ENCODE measurements at regions not wholly inside any gene's neighbourhood (a gene's known extent, or its start where the extent isn't known, plus 50 kb on each side); places are given as distances from the start of the nearest gene placed in this dataset.
A peak's percentile ranks its signal among the peaks of the same experiment; 100 is the strongest.

DNA sequence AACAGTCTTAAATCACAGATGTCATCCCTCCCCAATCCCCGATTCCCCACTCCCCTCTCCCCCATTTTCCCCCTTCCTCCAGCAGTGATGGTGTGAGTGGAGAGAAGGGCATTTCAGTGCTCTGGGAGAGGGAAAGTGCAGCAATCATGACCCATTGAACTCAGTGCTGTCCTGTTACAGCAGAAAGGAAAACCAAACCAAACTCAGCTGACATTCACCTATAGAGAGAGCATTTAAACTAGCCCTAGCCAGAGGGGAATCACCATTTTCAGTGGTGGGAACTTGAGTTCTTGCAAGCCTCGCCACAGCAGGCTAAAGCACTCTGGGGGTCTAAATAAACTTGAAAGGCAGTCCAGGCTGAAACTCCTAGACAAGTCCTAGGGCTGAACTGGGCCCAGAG lies 129.9 kb upstream of the COL21A1 start:
- peak overlapping the region; percentile 62 for H3K14ac ChIP-seq (ENCODE audit: low read length)
- H3K9ac ChIP-seq (ENCODE audit: low read length), result no peak overlapping the region
- no peak overlapping the region for H2BK5ac ChIP-seq (ENCODE audit: low read depth, low read length, poor library complexity)
- H3K4me3 ChIP-seq (ENCODE audit: low read depth, low read length), result no peak overlapping the region
- peak overlapping the region; percentile 89 for H4K91ac ChIP-seq (ENCODE audit: low read depth, low read length)
- no peak overlapping the region for H2AK5ac ChIP-seq (ENCODE audit: low read length)
- no peak for DNase-seq
- peaks cover 18 to 21% of the 10 kb centered on the region in 2 experiments for H3K4me1 ChIP-seq (ENCODE audit: control insufficient read depth in 1 of 2, insufficient read depth in 2 of 2, low read length in 2 of 2)
- H4K12ac ChIP-seq (ENCODE audit: low read depth, low read length), result no peak overlapping the region
- peak overlapping the region; percentile 78 for H2BK120ac ChIP-seq (ENCODE audit: insufficient read depth, low read length, poor library complexity)
- H2AFZ ChIP-seq (ENCODE audit: insufficient read depth, low read length, poor library complexity), result no peak overlapping the region
- H3K4me2 ChIP-seq (ENCODE audit: low read length), result no peak overlapping the region
- H3K4ac ChIP-seq (ENCODE audit: low read depth, low read length), result no peak overlapping the region
- peak overlapping the region; percentile 87 for H2BK12ac ChIP-seq (ENCODE audit: low read length)
- H3K23ac ChIP-seq (ENCODE audit: low read length), result no peak overlapping the region
- H4K8ac ChIP-seq (ENCODE audit: low read depth, low read length), result no peak overlapping the region
- peaks cover 2% of the 10 kb centered on the region for H3K9me3 ChIP-seq (ENCODE audit: insufficient read depth, low read depth, low read length)
- H3K27me3 ChIP-seq (ENCODE audit: insufficient read depth, low read length), result no peaks in the 10 kb centered on the region
- no peak overlapping the region for H3K18ac ChIP-seq (ENCODE audit: low read length)
- peak overlapping the region; percentile 81 for H3K27ac ChIP-seq (ENCODE audit: low read depth, low read length)
- peaks cover 17% of the 10 kb centered on the region for H3K79me1 ChIP-seq (ENCODE audit: low read length)
- H3K79me2 ChIP-seq (ENCODE audit: control insufficient read depth, insufficient read depth, low read length, poor library complexity), result peaks cover 6% of the 10 kb centered on the region
- no peaks in the 10 kb centered on the region for H3K36me3 ChIP-seq (ENCODE audit: control insufficient read depth in 1 of 2, insufficient read depth in 2 of 2, low read length in 2 of 2)
- WGBS (ENCODE audit: extremely low coverage, insufficient coverage, insufficient read length), result no CpG with 5 or more reads among the region's 2 CpGs

- Histone ChIP-seq H2AFZ (ENCODE audit: insufficient read depth, low read length, poor library complexity) (no peak overlapping the region), H3K79me1 (ENCODE audit: low read length) (peaks cover 21% of the 10 kb centered on the region), H3K27me3 (ENCODE audit: insufficient read depth, low read length) (no peaks in the 10 kb centered on the region), H2BK120ac (ENCODE audit: insufficient read depth, low read length, poor library complexity) (no peak overlapping the region), H3K4me1 (ENCODE audit: control insufficient read depth in 1 of 2, insufficient read depth in 2 of 2, low read length in 2 of 2) (peaks cover 18 to 19% of the 10 kb centered on the region in 2 experiments), H2AK5ac (ENCODE audit: low read length) (no peak overlapping the region), H4K12ac (ENCODE audit: low read depth, low read length) (no peak overlapping the region), H3K9ac (ENCODE audit: low read length) (no peak overlapping the region), H3K14ac (ENCODE audit: low read length) (no peak overlapping the region), H3K27ac (ENCODE audit: low read depth, low read length) (no peak overlapping the region), H3K4me2 (ENCODE audit: low read length) (no peak overlapping the region), H4K8ac (ENCODE audit: low read depth, low read length) (no peak overlapping the region), H3K23ac (ENCODE audit: low read length) (no peak overlapping the region), H3K36me3 (ENCODE audit: control insufficient read depth in 1 of 2, insufficient read depth in 2 of 2, low read length in 2 of 2) (no peaks in the 10 kb centered on the region), H3K4ac (ENCODE audit: low read depth, low read length) (no peak overlapping the region), H2BK5ac (ENCODE audit: low read depth, low read length, poor library complexity) (no peak overlapping the region), H2BK12ac (ENCODE audit: low read length) (no peak overlapping the region), H3K79me2 (ENCODE audit: control insufficient read depth, insufficient read depth, low read length, poor library complexity) (peaks cover 6% of the 10 kb centered on the region), H3K9me3 (ENCODE audit: insufficient read depth, low read depth, low read length) (peaks cover 2% of the 10 kb centered on the region), H3K18ac (ENCODE audit: low read length) (no peak overlapping the region), H3K4me3 (ENCODE audit: low read depth, low read length) (no peak overlapping the region), H4K91ac (ENCODE audit: low read depth, low read length) (no peak overlapping the region)
- peak; percentile 68 to 88 for DNase-seq
- no CpG with 5 or more reads among the region's 3 CpGs for WGBS (ENCODE audit: extremely low coverage, insufficient coverage, insufficient read length)
Observed at GRCh38 chr6:56375806-56376205, 128.4 kb upstream of the COL21A1 start.

DNA sequence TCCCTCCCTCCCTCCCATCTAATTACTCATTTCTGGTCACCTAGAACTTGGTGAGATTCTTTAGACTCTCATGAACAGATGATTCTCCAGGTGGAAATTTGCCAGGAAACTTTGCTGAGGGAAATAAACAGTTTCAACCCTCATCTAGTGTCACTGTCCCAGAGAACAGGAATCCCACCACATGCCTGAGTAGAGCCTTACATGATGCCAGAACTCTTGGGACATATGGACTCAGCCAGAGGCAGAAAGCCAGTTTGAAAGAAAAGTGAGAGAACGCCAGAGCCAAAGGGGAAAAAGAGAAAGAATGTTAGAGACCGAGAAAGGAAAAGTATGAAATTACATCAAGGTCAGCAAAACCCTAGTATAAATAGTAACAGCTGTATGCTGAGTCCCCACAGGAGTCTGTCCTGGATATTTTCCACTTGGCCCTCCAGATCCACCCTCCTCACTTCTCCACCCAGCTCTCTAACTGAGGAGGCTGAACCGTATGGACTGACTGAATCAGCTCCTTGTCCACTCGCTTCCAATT lies 127.5 kb upstream of the COL21A1 start:
- Histone ChIP-seq H3K18ac (ENCODE audit: low read length) (no peak overlapping the region), H3K9me3 (ENCODE audit: insufficient read depth, low read depth, low read length) (peaks cover 2% of the 10 kb centered on the region), H3K79me1 (ENCODE audit: low read length) (peaks cover 24% of the 10 kb centered on the region), H3K4me1 (ENCODE audit: control insufficient read depth in 1 of 2, insufficient read depth in 2 of 2, low read length in 2 of 2) (peaks cover 18 to 21% of the 10 kb centered on the region in 2 experiments), H2AK5ac (ENCODE audit: low read length) (no peak overlapping the region), H3K4me3 (ENCODE audit: low read depth, low read length) (no peak overlapping the region), H3K79me2 (ENCODE audit: control insufficient read depth, insufficient read depth, low read length, poor library complexity) (peaks cover 5% of the 10 kb centered on the region), H2BK120ac (ENCODE audit: insufficient read depth, low read length, poor library complexity) (no peak overlapping the region), H3K23ac (ENCODE audit: low read length) (no peak overlapping the region), H4K12ac (ENCODE audit: low read depth, low read length) (no peak overlapping the region), H3K27ac (ENCODE audit: low read depth, low read length) (no peak overlapping the region), H3K4me2 (ENCODE audit: low read length) (no peak overlapping the region), H4K8ac (ENCODE audit: low read depth, low read length) (no peak overlapping the region), H3K9ac (ENCODE audit: low read length) (no peak overlapping the region), H2AFZ (ENCODE audit: insufficient read depth, low read length, poor library complexity) (no peak overlapping the region), H2BK12ac (ENCODE audit: low read length) (peak overlapping the region; percentile 15), H4K91ac (ENCODE audit: low read depth, low read length) (peak overlapping the region; percentile 32), H3K36me3 (ENCODE audit: control insufficient read depth in 1 of 2, insufficient read depth in 2 of 2, low read length in 2 of 2) (no peaks in the 10 kb centered on the region), H3K14ac (ENCODE audit: low read length) (no peak overlapping the region), H2BK5ac (ENCODE audit: low read depth, low read length, poor library complexity) (no peak overlapping the region), H3K4ac (ENCODE audit: low read depth, low read length) (no peak overlapping the region), H3K27me3 (ENCODE audit: insufficient read depth, low read length) (no peaks in the 10 kb centered on the region)
- no CpG with 5 or more reads among the region's 4 CpGs for WGBS (ENCODE audit: extremely low coverage, insufficient coverage, insufficient read length)
- peak; percentile 68 to 88 for DNase-seq

DNA sequence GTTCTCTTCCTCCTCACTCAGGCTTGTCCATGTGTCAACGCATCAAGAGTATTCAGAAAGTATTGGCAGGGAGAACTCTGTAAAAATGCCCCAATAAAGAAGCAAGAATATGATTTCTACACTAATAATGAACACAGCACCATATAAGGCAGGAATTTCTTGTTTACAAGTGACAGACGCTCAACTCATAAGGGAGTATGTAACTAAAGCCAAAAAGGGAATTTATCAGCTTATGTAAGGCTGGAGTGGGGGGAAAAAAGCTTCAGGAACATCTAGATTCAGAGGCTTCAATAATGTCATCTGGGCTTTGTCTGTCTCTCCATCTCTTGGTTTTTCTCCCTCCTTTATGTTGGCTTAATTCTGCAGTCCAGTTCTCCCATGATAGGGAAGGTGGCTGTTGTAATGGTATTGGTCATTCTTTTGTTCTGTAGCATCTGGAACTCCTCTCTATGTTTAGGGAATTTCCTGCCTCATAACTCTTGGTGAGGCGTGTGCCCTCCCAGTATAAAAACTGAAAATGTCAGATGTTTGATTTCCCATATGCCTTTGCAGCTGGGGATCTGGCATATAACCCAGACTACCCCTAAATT lies 125.1 kb upstream of the COL21A1 start:
- Histone ChIP-seq H3K4me1 (ENCODE audit: control insufficient read depth in 1 of 2, insufficient read depth in 2 of 2, low read length in 2 of 2) (peaks cover 3 to 6% of the 10 kb centered on the region in 2 experiments), H4K12ac (ENCODE audit: low read depth, low read length) (no peak overlapping the region), H3K79me2 (ENCODE audit: control insufficient read depth, insufficient read depth, low read length, poor library complexity) (no peaks in the 10 kb centered on the region), H3K27me3 (ENCODE audit: insufficient read depth, low read length) (no peaks in the 10 kb centered on the region), H3K4me3 (ENCODE audit: low read depth, low read length) (no peak overlapping the region), H4K8ac (ENCODE audit: low read depth, low read length) (no peak overlapping the region), H2AFZ (ENCODE audit: insufficient read depth, low read length, poor library complexity) (no peak overlapping the region), H2BK5ac (ENCODE audit: low read depth, low read length, poor library complexity) (no peak overlapping the region), H3K14ac (ENCODE audit: low read length) (no peak overlapping the region), H3K27ac (ENCODE audit: low read depth, low read length) (no peak overlapping the region), H3K9me3 (ENCODE audit: insufficient read depth, low read depth, low read length) (peaks cover 2% of the 10 kb centered on the region), H3K23ac (ENCODE audit: low read length) (no peak overlapping the region), H3K9ac (ENCODE audit: low read length) (no peak overlapping the region), H2AK5ac (ENCODE audit: low read length) (no peak overlapping the region), H3K79me1 (ENCODE audit: low read length) (peaks cover 10% of the 10 kb centered on the region), H3K36me3 (ENCODE audit: control insufficient read depth in 1 of 2, insufficient read depth in 2 of 2, low read length in 2 of 2) (no peaks in the 10 kb centered on the region), H2BK120ac (ENCODE audit: insufficient read depth, low read length, poor library complexity) (no peak overlapping the region), H4K91ac (ENCODE audit: low read depth, low read length) (no peak overlapping the region), H2BK12ac (ENCODE audit: low read length) (no peak overlapping the region), H3K18ac (ENCODE audit: low read length) (no peak overlapping the region), H3K4ac (ENCODE audit: low read depth, low read length) (no peak overlapping the region), H3K4me2 (ENCODE audit: low read length) (no peak overlapping the region)
- no peak for DNase-seq
- no CpG with 5 or more reads among the region's 3 CpGs for WGBS (ENCODE audit: extremely low coverage, insufficient coverage, insufficient read length)
